ENCODE measurements at regions not wholly inside any gene's neighbourhood (a gene's known extent, or its start where the extent isn't known, plus 50 kb on each side); places are given as distances from the start of the nearest gene placed in this dataset.
"Not testable (repeated sequence)": the region's sequence is repeated elsewhere in the genome, so short reads cannot be mapped to it uniquely, and the experiment has no call there.

GRCh38 chr7:149633976-149634945, 136.7 kb upstream of the ZNF746 start:
- DNase-seq, result no peak

DNA sequence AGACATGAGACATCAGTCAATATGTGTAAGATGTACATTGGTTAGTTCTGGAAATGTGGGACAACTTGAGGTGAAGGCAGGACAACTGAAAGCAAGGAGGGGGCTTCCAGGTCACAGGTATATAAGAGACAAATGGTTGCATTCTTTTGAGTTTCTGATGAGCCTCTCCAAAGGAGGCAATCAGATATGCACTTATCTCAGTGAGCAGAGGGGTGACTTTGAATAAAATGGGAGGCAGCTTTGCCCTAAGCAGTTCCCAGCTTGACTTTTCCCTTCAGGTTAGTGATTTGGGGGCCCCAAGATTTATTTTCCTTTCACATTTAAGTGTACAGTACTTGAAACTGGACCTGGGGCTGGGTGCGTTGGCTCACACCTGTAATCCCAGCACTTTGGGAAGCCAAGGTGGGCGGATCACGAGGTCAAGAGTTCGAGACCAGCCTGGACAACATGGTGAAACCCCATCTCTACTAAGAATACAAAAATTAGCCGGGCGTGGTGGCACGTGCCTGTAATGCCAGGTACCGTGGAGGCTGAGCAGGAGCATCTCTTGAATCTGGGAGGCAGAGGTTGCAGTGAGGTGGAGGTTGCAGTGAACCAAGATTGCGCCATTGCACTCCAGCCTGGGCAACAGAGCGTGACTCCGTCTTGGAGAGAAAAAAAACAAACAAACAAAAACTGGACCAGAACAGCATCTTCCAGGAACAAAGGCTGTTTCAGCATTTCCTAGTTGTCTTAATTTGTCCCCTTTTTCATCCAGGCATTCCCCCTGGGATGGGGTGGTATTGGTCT, 130.9 kb upstream of the ZNF746 start:
- not testable (repeated sequence) for DNase-seq

DNA sequence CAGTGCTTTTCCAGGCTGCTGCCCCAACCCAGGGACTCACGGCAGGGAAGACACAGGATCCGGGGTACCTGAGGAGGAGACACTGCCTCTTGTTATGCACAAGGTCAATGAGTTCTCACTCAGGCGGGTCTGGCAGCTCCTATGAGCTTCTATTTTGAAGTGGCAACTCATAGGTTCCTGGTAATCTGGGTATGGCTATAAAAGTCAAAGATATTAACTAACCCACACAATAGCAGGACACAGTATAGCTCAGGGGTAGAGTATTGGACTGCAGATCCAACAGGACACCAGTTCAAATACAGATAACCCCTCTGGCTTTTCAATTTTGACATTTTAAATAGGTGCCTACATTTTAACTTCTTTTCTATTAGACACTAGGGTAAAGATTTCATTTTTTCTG, 130.3 kb upstream of the ZNF746 start:
- no peak for DNase-seq

GRCh38 chr7:149626972-149627371, 129.4 kb upstream of the ZNF746 start:
- DNase-seq, result no peak

DNA sequence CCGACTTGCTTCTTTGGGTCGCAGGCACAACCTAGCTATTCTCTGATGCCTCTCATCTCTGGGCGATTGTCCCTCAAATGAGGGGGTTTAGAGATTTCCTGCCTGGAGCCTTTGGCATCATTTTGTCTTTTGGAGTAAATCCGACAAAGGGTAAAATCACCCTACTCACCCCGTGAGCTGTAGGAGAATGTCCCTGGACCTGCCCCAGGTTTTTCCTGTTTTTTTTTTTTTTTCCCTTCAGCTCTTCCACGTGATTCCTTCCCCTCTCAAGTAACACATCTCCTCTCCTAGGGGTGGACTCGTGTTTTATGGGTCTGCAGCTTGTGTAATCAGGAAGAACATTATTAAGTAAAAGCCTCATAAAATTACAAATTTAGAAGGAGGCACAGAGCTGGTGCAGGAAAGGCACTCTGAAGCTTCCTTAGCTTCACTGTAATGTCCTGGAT, 128.4 kb upstream of the ZNF746 start:
- DNase-seq, result no peak

DNA sequence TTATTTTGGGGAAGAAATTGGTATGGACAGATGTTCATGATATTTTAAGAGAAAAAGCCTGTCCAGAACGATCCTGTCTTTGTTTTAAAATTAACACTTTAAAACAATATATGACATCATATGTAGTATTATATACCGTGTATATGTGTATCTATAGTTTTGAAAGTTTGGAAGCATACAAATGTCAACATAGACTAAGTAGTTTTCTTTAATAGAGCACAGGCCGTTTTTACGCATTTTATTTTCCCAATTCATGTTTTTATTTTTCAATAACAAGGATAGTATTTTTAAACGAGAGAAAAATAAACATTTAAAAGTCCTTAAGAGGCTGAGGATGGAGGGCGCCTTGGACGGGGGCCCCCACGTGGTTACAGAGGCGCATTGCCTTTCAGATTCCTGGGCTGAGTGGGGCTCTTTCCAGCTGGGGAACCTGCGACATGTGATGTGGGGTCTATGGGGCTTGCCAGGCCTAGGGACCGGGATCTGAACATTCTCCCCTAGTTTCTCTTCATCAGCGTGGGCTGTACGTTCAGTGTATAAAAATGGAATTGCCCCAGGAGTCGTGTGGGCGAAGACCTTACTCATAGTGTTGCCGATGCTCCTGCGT, 127.8 kb upstream of the ZNF746 start:
- DNase-seq, result peak; percentile 28

DNA sequence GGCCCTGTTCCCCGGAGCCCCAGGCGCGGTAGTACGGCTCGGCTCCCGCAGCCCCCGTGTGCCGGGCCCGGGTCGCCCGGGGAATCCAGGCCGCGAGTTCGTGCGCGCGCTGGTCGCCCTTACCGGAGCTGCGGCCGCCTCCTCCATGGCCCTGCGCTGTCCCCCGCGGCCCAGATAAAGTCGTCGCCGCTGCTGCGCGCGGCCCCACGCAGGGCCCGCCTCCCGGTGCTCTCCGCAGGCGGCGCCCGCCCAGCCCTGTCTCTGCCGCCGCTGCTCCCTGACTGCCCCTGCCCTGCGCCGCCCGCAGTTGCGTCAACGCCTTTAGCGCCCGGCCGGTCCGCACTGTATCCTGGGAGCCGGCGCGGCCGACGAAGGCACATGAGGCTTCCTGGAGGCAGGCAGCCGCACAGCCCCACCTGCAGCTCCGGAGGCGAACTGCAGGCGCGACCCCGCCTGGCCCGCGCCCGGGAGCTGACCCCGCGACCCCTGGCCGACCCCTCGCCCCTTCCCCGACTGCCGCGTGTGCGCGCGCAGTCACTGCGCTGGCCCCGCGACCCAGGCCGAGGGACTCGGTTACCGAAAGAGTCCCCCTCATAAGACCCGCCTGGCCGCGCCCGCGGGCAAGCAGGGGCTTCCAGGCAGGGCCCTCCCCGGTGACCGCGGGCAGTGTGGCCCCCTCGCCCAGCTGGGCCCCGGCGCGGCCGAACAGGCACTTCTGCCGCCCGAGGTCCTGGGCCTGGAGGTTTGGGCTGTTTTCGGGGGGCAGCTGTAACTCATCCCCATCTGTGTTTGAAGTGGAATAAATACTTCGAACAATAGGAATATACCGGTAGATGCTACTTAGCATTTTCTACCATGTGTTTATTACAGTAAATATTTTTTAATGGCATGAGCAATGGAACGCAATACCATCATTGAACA, 127.1 kb upstream of the ZNF746 start:
- DNase-seq, result peak; percentile 87

GRCh38 chr7:149624006-149624405, 126.4 kb upstream of the ZNF746 start:
- no peak for DNase-seq

DNA sequence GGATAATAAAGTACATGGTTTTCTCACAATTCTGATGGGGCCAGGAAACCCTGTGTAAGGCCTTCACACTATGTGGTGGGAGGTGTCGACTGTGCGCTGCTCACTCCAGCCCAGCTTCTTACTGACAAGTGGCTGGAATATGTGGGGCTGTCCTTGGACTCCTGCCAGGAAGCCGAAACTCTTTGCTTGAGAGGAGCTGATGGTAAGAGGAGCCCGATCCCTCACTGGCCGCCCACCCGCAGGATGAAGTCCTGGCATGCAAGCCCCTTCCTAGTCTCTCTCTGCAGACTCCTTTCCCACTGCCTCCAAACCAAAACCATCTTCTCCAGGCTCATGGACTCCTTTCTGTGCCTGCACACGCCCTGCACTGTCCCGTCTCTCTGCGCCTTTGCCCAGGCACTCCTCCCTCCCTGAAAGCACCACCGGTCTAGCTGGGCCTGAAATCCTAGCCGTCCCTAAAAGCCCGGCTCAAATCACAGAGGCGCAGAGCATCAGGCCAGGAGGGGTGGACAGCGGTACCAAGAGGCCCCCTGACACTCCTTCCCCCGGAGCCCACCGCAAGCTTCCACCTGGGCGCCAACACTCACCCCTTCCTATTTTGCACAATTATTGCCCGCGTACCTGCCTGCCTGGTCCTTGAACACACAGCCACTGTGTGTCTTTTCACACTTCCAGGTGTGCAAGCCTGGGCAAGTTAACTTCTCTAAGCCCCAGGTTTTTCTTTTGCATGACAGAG, 125.8 kb upstream of the ZNF746 start:
- peak; percentile 27 for DNase-seq

DNA sequence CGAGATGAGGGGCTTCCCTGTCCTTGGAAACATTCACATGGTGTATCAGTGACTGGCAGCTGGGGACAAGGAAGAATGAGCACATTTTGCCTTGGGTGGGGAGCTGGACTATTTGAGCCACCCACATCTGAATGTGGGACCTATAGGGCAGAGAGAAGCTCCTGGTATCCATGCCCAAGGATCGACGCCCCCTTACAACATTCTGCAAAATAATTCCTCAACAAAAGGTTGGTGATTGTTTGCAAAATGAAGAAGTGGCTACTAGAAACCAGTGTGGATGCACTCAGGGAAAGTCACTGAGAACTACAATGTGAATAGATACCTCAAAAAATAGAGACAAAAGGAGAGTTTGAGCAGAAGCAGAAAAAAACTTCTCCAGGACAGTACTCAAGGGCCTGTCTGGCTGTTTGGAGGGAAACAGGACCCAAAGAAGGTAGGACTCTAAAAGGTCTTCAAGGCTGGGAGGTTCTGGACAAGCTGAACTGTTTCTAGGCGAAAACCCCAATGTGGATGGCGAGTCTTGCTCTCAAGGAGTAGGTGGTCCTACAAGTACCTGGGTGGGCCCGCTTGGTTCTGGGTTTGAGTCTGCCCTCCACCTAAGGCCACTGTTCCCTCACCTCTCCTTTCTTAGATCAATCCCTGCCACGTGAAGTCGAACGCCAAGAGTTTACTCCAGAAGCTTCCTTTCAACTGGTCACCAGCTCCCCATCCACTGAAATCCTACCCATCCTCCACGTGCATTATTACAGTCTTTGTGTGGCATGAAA, 125.0 kb upstream of the ZNF746 start:
- no peak for DNase-seq

DNA sequence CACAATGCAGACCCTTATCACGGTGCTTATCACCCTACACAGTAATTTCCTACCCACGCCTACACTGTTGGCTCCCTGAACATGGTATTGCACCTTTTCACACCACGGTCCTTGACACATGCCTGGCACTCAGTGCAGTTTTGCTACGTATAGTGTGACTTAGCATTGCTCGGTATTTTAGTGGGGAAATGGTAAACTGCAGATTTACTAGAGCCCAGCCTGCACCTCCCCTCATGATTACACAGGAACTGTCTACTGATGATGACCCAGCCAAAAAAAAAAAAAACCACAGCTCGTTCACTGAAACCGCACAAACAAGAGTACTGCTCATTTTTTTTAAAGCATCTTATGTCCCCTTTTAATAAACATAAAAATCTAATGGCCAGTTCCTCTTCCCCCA, 124.2 kb upstream of the ZNF746 start:
- no peak for DNase-seq

DNA sequence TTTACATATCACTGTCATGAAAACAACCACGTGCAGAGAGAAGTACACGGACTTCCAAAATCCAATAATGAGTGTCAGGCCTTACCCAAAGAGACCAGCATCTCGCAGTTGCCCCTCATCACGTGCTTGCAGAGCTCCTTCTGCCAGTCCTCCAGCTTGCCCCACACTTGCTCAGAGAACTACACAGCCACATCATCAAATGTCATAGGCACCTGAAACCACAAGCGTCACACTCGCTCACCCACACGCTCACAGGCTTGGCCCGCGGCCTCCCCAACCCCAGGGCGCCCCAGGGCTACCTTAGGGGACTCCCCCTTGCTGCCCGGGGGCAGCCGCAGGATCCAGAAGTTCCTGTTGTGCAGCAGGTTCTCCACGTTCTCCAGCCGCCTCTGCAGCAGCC, 123.4 kb upstream of the ZNF746 start:
- no peak for DNase-seq

- DNase-seq, result no peak
These were observed 119.3 kb upstream of the ZNF746 start for GRCh38 chr7:149616898-149617297.

- no peak for DNase-seq
These were observed 118.2 kb upstream of the ZNF746 start for GRCh38 chr7:149615690-149616270.

- no peak for DNase-seq
These were observed 112.9 kb upstream of the ZNF746 start for GRCh38 chr7:149610441-149611011.

DNA sequence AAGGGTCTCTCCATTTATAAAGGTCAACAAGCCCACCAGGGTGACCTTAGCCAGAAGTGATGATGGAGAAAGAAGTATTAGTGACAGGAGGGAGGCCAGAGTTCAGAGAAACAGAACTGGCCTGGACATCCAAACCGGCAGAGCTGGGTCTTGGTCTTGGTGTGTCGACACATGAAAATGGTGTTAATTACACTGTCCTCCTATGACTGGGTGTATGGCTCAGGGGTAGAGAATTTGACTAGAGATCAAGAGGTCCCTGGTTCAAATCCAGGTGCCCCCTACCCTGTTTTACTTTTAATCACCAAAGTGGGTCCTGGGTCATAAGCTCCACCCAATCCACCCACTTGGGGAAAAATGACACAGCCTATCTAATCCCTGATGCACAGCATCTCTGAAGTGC, 110.6 kb upstream of the ZNF746 start:
- DNase-seq, result no peak

DNA sequence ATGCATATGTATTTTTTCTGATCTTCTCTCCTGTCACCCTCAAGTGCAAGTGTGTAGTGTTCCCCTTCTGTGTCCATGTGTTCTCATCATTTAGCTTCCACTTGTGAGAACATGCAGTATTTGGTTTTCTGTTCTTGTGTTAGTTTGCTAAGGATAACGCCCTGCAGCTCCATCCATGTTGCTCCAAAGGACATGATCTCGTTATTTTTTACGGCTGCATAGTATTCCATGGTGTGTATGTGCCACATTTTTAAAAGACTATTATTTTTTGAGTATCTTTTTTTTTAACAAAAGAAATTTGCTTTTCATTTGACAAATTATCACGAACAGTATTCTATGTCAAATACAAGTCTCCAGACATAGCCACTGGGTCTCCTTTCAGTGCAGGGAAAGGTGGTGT, 110.1 kb upstream of the ZNF746 start:
- DNase-seq, result no peak

GRCh38 chr7:149606826-149607225, 109.2 kb upstream of the ZNF746 start:
- no peak for DNase-seq

DNA sequence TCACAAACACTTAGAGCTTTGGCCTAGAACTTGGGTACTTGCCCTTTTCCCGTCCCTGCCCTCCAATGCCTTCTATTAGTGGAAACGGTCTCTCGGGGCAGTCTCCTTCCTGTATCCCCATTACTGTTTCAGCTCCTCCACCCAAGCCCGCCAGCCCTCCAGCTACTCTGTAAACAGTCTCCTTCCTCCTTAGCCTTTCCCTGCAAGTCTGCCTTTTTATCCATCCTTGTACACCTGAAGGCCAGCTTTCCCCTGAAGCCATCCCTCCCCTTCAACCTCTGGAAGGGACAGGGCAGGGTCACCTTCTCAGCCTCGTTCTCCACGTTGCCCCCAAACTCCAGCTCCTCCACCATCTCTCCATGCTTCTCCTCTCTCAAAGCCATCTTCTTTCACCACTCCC, 108.1 kb upstream of the ZNF746 start:
- no peak for DNase-seq

GRCh38 chr7:149604521-149604920, 106.9 kb upstream of the ZNF746 start:
- DNase-seq, result no peak

All from hindlimb muscle (tissue), 1 donor.